ENCODE measurements at regions not wholly inside any gene's neighbourhood (a gene's known extent, or its start where the extent isn't known, plus 50 kb on each side); places are given as distances from the start of the nearest gene placed in this dataset.

DNA sequence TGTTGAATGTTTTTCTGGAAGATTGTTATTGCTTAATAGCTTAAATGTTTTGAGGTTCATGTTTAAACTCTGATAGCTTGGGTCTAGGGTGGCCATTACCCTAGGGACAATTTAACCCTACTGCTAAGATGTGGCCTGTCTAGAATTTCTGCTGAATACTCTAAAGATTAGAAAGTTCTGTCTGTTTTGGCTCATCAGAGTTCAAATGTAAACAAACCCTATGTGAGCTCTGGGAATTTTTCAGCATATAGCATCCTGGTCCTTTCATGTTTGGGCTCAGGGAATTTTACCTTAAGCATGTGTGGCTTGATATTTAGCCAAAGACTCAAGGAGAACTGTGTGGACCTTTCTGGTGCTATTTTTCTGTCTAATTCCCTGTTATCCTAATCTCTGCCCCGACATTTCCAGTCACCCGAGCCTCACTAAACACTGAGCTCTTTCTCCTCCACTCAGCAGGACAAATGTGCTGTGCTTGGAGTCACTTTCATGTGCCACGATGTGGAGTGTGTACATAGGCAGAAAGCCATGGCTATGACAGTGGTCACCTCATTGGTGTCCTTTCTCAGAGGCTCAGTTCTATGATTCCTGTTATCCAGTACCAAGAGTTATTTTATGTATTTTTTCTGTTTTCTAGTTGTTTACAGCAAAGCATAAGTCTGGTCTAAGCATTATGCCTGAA is 492.5 kb upstream of the SPHKAP start:
- peak overlapping the region; percentile 36 for H3K4me2 ChIP-seq
- H2AFZ ChIP-seq, result no peak overlapping the region

DNA sequence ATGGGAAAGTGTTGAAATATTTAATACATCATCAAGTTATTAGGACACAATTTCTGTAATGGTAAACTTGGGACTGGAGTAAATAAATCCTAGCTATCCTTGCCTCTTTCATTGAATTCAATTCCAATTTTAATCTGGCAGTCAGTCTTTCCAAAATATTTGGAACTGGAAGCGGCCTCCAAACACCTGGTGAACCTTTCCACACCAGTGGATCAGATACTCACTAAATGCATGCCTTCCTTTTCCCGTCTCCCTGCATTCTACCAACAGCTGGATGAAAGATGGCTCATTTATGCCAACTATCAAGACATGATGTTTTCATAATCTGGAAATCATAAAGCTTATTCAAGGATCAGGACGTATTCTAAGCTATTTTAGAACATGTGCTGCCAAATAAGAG is 488.2 kb upstream of the SPHKAP start:
- no peaks in the 10 kb centered on the region for H3K4me1 ChIP-seq (ENCODE audit: insufficient read depth)
- 76% methylated on average over 3 of the region's 3 CpGs for WGBS (ENCODE audit: low lambda C conversion rate, missing lambda C conversion rate)
- H3K9me2 ChIP-seq (replicated peaks; ENCODE audit: insufficient read depth), result no peaks in the 10 kb centered on the region
- no peak overlapping the region for H3K27ac ChIP-seq
- H3K4me2 ChIP-seq, result no peak overlapping the region
- no peaks in the 10 kb centered on the region for H4K20me1 ChIP-seq (ENCODE audit: insufficient read depth, poor library complexity, severe bottlenecking)
- TF ChIP-seq, protein P1, sequence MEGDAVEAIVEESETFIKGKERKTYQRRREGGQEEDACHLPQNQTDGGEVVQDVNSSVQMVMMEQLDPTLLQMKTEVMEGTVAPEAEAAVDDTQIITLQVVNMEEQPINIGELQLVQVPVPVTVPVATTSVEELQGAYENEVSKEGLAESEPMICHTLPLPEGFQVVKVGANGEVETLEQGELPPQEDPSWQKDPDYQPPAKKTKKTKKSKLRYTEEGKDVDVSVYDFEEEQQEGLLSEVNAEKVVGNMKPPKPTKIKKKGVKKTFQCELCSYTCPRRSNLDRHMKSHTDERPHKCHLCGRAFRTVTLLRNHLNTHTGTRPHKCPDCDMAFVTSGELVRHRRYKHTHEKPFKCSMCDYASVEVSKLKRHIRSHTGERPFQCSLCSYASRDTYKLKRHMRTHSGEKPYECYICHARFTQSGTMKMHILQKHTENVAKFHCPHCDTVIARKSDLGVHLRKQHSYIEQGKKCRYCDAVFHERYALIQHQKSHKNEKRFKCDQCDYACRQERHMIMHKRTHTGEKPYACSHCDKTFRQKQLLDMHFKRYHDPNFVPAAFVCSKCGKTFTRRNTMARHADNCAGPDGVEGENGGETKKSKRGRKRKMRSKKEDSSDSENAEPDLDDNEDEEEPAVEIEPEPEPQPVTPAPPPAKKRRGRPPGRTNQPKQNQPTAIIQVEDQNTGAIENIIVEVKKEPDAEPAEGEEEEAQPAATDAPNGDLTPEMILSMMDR (IDR thresholded peaks at IDR 0.05; ENCODE audit: poor library complexity), result no peak
- TF ChIP-seq EZH2phosphoT487 (IDR thresholded peaks at IDR 0.05; ENCODE audit: low read depth, severe bottlenecking, unreplicated experiment), result no peak
- DNase-seq (ENCODE audit: low spot score), result no peak
- no peaks in the 10 kb centered on the region for H3K36me3 ChIP-seq (replicated peaks; ENCODE audit: insufficient read depth, low read depth)
- H3K4me3 ChIP-seq, result no peak overlapping the region
- no peaks in the 10 kb centered on the region for H3K27me3 ChIP-seq
- no peak overlapping the region for H2AFZ ChIP-seq
- no peaks in the 10 kb centered on the region for H3K79me2 ChIP-seq
- no peaks in the 10 kb centered on the region for H3K9me3 ChIP-seq (ENCODE audit: low read depth)

More for the DNA sequence above, 492.5 kb upstream of the SPHKAP start:
- H3K79me2 ChIP-seq, result no peaks in the 10 kb centered on the region
- H3K36me3 ChIP-seq (replicated peaks; ENCODE audit: insufficient read depth, low read depth), result no peaks in the 10 kb centered on the region
- peak overlapping the region; percentile 51 for H3K27ac ChIP-seq
- DNase-seq (ENCODE audit: low spot score), result no peak
- H3K4me1 ChIP-seq (ENCODE audit: insufficient read depth), result no peaks in the 10 kb centered on the region
- H4K20me1 ChIP-seq (ENCODE audit: insufficient read depth, poor library complexity, severe bottlenecking), result no peaks in the 10 kb centered on the region
- no peaks in the 10 kb centered on the region for H3K9me2 ChIP-seq (replicated peaks; ENCODE audit: insufficient read depth)
- WGBS (ENCODE audit: low lambda C conversion rate, missing lambda C conversion rate), result 56% methylated on average over 3 of the region's 3 CpGs
- no peak for TF ChIP-seq EZH2phosphoT487 (IDR thresholded peaks at IDR 0.05; ENCODE audit: low read depth, severe bottlenecking, unreplicated experiment)
- no peak for TF ChIP-seq EZH2 (IDR thresholded peaks at IDR 0.05; ENCODE audit: borderline replicate concordance)
- TF ChIP-seq, protein P1 (IDR thresholded peaks at IDR 0.05; ENCODE audit: poor library complexity), result no peak
- no peak overlapping the region for H3K4me3 ChIP-seq
- H3K9me3 ChIP-seq (ENCODE audit: low read depth), result no peaks in the 10 kb centered on the region
- H3K27me3 ChIP-seq, result no peaks in the 10 kb centered on the region

DNA sequence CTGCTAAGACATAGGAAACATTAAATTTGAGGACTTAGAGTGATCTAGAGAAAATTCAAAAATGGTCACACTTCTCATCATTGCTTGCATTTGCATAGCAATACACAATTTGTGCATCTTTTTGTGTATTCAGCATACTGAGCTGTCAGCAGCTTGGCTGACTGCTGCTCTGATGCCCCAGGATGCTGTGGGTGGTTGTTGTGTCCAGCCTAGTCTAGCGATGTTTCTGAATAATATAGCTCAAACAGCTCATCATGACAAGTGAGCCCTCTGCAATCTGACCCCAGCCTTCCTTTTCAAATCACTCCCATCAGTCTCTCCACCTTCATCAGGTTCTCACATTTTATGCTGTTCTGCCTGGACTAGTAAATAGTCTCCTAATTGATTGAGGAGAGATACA is 483.7 kb upstream of the SPHKAP start:
- no peak for DNase-seq (ENCODE audit: low spot score)
- no peaks in the 10 kb centered on the region for H3K9me3 ChIP-seq (ENCODE audit: low read depth)
- no peak overlapping the region for H3K4me2 ChIP-seq
- no peaks in the 10 kb centered on the region for H3K36me3 ChIP-seq (replicated peaks; ENCODE audit: insufficient read depth, low read depth)
- H3K27me3 ChIP-seq, result no peaks in the 10 kb centered on the region
- H3K27ac ChIP-seq, result no peak overlapping the region
- no peaks in the 10 kb centered on the region for H4K20me1 ChIP-seq (ENCODE audit: insufficient read depth, poor library complexity, severe bottlenecking)
- no peak overlapping the region for H2AFZ ChIP-seq
- H3K4me3 ChIP-seq, result no peak overlapping the region
- H3K4me1 ChIP-seq (ENCODE audit: insufficient read depth), result no peaks in the 10 kb centered on the region
- 84% methylated on average over 1 of the region's 1 CpG for WGBS (ENCODE audit: low lambda C conversion rate, missing lambda C conversion rate)
- TF ChIP-seq EZH2 (IDR thresholded peaks at IDR 0.05; ENCODE audit: borderline replicate concordance), result no peak
- TF ChIP-seq, protein P1 (IDR thresholded peaks at IDR 0.05; ENCODE audit: poor library complexity), result no peak
- TF ChIP-seq EZH2phosphoT487 (IDR thresholded peaks at IDR 0.05; ENCODE audit: low read depth, severe bottlenecking, unreplicated experiment), result no peak
- H3K9me2 ChIP-seq (replicated peaks; ENCODE audit: insufficient read depth), result no peaks in the 10 kb centered on the region
- H3K79me2 ChIP-seq, result no peaks in the 10 kb centered on the region
